Non-pigmented ciliary epithelial cell (primary cell): ENCODE measurements at regions not wholly inside any gene's neighbourhood (a gene's known extent, or its start where the extent isn't known, plus 50 kb on each side); places are given as distances from the start of the nearest gene placed in this dataset.
"Not testable (repeated sequence)": the region's sequence is repeated elsewhere in the genome, so short reads cannot be mapped to it uniquely, and the experiment has no call there.

Experiments
- DNase-seq: peaks from one replicate; pipeline ENCODE4 v3.0.0-alpha.2; 2010; ENCODE audit warnings: low read depth

DNA sequence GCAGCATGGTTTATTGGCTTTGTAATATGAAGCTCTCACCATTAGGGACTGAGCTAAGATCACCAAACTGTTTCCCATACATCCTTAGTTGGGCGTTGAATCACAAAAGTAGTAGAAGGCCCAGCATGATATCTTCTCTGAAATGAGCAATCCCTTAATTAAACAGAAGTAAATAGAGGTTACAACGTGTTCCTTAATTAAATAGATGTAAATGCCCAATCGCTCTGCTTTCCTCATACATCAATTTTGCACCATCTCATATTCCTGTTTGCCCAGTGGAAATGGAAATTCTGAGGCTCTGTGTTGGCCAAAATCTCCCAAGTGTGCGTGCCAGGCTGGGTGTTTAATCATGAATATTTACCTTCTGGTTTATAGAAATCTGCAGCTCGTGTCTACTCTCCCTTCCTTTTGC lies 107.4 kb upstream of the FOXB1 start:
- DNase-seq, result no peak

- no peak for DNase-seq
These were observed 109.3 kb upstream of the FOXB1 start for GRCh38 chr15:59894835-59895234.

DNA sequence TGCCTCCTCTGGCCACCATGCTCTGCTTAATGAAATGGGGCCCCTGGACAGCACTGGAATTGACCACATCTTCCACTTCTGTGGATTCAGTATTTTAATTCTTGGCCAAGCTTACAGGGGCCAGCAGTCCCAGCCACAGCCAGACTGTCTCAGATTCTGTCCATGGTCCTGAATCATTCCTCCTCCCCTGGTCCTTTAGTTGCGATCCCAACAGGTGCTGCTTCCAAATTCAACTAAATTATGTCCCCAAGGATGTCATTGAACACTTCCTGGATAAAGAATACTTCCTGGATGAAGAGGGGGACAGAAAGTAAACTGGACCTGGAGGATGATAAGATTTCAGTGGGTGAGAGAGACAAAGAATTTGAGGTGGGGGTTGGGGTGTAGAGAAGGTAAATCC lies 111.1 kb upstream of the FOXB1 start:
- peak; percentile 3 for DNase-seq

- DNase-seq, result not testable (repeated sequence)
These were observed 116.2 kb upstream of the FOXB1 start for GRCh38 chr15:59887870-59888269.

- DNase-seq, result no peak
These were observed 116.9 kb upstream of the FOXB1 start for GRCh38 chr15:59887211-59887610.

DNA sequence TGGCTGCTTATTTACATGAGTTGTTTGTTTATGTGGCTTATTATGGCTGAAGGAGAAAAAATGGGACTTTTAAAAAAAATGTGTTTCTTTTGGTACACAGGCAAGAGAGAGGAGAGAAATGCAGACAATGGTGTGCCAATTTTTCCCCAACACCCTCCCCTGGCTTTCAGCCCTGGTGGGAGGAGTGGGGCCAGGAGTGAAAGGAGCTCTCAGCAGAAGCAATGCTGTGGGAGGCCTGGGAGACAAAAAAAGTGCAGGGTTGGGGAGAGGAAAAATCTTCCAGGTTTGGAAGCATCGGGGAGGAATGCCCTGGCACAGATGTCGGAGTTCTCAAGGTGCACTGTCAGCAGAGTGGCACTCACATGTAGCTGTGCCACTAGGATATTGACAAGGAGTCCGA lies 117.7 kb upstream of the FOXB1 start:
- no peak for DNase-seq

DNA sequence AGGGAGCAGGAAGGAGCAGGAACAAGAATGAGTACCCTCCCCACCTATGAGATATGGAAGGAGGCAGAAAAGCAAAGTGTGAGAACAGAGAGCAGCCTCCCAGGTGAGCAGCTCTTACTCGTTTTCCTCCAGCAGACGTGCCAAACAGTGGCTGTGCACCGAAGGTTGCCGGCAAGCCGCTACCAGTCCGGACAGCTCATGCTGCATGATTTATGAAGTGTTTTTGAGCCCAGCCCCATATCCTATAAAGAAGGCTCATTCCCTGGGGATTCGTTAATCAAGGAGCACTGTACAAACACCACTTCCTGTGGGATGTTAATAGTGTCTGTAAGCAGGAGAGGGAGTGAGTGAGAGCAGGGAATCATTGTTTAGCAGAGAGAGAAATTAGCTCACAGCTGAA lies 118.3 kb upstream of the FOXB1 start:
- no peak for DNase-seq

- DNase-seq, result peak; percentile 54
These were observed 124.4 kb upstream of the FOXB1 start for GRCh38 chr15:59879506-59880265.

DNA sequence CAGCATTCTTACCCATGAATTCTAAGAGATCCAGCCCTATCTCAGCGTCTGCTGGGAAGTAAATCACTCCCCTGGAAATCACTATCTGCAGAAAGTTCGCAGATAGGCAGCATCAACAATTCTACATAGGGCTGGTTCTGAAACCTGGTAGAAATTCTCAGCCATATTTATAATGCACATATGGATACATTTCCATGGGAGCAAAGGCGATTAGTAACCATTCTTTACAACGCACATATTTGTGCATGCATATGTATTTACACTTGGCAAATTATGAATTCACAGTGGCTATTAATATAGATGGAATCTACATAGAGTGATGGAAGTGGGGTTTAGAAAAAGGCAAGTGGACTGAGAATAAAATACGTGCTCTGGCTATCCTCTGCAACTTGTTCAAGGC lies 128.0 kb upstream of the FOXB1 start:
- DNase-seq, result no peak

- no peak for DNase-seq
These were observed 130.4 kb upstream of the FOXB1 start for GRCh38 chr15:59873644-59874272.

- no peak for DNase-seq
These were observed 136.8 kb upstream of the FOXB1 start for GRCh38 chr15:59867086-59867855.

GRCh38 chr15:59866642-59867041 lies 137.5 kb upstream of the FOXB1 start:
- no peak for DNase-seq

DNA sequence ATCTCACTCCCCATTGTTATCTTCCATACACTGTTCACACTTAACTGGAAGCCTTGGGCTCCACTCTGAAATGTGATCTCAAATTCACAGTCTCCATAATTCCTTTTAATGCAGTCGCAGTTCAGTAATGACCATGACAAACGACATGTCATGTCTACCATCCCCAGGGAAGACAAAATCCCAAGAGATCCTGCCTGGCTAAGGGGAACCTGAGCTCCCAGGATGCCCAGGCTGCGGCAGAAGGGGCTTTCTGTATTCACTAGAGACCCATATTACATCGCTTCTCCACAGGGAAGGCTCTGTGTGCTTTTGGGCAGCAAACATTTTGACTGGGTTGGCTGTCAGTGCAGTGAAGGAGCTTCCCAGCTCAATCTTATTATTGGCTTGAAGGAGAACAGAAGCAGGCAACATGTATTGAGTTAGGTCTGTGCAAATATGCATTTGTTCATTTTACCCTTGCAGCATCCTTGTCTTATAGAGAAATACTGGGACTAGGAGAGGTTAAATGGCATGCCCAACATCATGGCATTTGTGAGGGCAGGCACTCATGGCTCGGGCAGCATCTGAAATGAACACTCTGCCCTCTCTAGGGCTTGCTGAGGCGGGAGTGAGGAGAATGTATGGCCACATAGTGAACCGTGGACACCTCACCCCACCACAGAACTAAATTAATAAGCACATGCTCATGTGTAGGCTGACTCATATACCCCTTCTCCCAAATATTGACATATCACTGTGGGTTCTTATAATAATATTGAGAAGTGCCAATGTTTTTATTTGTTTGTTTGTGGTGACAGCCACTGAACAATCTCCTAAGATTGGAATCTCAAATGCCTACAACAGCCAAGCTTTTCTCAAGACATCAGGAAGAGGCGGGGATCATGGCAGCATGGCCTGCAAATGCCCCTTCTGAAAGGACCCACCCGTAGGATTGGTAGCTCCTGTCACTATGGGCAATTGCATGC lies 141.6 kb upstream of the FOXB1 start:
- DNase-seq, result no peak

DNA sequence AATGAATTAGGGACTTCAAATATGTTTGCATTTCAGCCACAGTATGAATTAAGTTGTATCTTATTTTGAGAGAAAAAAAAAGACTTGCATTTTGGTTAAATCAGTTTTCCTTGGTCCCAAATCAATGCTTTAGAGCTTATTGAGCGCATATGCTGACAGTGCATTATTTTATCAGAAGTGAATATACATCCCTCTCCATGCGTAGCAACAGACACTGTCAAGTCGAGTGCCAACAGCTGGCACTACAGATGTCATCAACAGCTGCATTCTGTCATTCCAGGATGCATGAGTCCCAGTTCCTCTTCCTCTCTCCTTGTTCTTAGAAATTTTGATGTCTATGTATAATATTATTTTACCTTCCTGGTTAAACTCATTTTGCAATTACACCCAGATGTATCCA lies 156.1 kb upstream of the FOXB1 start:
- DNase-seq, result no peak

GRCh38 chr15:59845942-59846499 lies 156.9 kb upstream of the BNIP2 start:
- DNase-seq, result no peak

- DNase-seq, result no peak
These were observed 154.5 kb upstream of the BNIP2 start for GRCh38 chr15:59843609-59844008.

DNA sequence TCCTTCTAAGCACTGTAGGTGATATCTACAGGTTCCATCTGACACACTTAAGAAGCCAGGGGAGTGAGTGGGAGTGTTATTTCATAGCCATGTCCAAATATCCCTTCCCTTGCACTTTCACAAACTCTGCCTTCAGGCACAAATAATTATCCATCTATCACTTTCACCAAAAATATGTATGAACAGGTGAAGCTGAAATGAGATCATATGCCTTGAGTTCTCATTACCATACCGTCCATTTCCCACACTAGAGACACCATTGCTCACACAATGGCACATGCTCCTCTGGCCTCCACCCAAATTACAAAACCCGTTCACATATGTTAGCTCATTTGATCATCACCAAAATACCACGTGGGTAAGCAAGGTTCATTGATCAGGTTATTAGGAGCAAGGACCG lies 151.9 kb upstream of the BNIP2 start:
- DNase-seq, result no peak

- DNase-seq, result no peak
These were observed 150.8 kb upstream of the BNIP2 start for GRCh38 chr15:59839906-59840305.

GRCh38 chr15:59838900-59839299 lies 149.8 kb upstream of the BNIP2 start:
- DNase-seq, result no peak

DNA sequence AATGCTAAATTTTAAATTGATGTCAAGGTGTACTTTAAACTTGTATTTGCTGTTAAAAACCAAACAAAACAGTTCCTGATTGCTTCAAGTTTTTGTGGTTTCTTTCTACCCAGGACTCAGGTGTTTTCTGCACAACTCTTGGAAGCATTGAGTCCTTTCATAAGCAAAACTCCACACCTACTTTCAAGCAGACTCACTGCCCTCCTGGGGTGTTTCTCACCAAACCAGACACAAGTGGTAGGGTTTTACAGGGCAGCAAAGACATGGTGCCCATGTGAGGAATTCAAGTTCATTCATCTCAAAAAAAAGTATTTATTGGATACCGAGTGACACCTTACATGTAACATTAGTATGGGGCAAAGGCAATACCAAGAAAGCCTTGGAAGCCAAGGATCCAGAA lies 146.7 kb upstream of the BNIP2 start:
- DNase-seq, result no peak

DNA sequence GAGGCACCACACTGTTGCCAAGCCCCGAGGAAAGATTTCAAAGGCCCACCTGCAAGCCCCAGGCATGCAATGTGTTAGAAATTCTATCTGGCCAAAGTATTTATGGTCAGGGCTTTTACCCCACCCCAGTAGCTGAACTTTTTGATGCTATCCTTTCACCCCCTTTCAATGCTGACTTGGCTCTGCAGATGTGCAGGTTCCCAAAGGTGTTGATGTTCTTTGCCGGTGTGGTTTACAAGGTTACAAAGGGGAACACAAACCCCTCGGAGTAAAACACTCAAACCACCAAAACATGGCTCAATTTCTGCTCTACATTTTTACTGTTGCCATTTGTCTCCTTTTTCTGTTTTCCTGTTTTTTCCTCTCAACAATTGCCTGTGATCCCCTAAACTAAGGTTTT lies 145.4 kb upstream of the BNIP2 start:
- DNase-seq, result no peak

DNA sequence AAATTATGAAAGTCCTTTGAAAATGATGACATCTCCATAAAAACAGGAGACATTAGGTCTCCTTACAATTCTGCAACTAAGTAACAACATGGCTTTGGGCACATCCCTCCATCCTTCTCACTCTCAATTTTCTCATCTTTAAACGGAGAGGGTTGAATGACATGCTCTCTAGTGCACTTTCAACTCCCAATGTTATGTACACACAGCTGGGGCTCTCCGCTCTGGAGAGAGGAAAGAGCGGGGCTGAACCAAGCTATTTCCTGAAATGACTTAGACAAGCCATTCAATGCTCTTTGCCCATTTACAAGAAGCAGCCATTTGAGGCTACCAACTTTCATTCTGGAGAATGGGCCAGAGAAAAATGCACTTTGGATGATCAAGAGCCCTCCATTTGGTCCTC lies 144.2 kb upstream of the BNIP2 start:
- no peak for DNase-seq
